Vagina (tissue), 2 donors: ENCODE measurements at regions not wholly inside any gene's neighbourhood (a gene's known extent, or its start where the extent isn't known, plus 50 kb on each side); places are given as distances from the start of the nearest gene placed in this dataset.

ENCODE experiments used
- CTCF ChIP-seq, 3 experiments: fragments of 450-650 bp in 2 of 3; fragments of 200-600 bp in 1 of 3; sonication (generic) in 1 of 3; IDR thresholded peaks; one replicate each; pipeline ENCODE4 v1.5.1; 2017 to 2019; ENCODE audit warnings: antibody characterized with exemption in 3 of 3, mild to moderate bottlenecking in 2 of 3, moderate library complexity in 2 of 3
- POLR2A ChIP-seq, 2 donors: fragments of 450-650 bp; IDR thresholded peaks; one replicate each; pipeline ENCODE4 v1.6.1; 2017; ENCODE audit warnings: antibody characterized with exemption in 2 of 2, mild to moderate bottlenecking in 2 of 2, moderate library complexity in 2 of 2

DNA sequence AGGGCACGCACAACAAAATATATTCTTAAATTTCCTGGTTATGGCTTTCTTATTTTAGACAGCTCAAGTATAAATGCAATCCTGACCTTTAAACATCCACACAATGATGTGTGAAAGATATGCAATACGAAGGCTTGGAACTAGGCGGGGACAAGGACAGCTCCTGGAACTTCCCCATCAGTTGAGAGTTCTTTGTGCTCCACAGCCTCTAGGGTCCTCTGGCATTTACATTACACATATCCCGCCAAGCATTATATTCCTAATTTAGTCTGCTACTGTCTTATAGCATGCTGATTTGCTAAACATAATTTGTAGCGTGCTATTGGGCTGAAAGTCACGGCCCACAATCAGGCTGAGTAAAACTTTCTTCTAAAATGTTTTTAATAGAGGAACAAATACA lies 74.4 kb downstream of the FTHL17 start:
- TF ChIP-seq CTCF (IDR thresholded peaks at IDR 0.05) (no peak), POLR2A (IDR thresholded peaks at IDR 0.05) (no peak)
